Spleen (tissue), 11 donors: ENCODE measurements at regions not wholly inside any gene's neighbourhood (a gene's known extent, or its start where the extent isn't known, plus 50 kb on each side); places are given as distances from the start of the nearest gene placed in this dataset.

Experiments
- DNase-seq: peaks from one replicate; pipeline ENCODE4 v3.0.0-alpha.2; 2020
- H3K27ac ChIP-seq, 8 donors: fragments of 200-600 bp; sonication (generic) in 7 of 8; 1 replicate in 4 of 8; 2 replicates in 4 of 8; pipeline versions ENCODE4 v1.5.0 to v1.8.0; 2016 to 2021; ENCODE audit warnings: inconsistent platforms in 4 of 8, mild to moderate bottlenecking in 4 of 8, moderate library complexity in 1 of 8
- H3K27me3 ChIP-seq, 7 donors: fragments of 200-600 bp; sonication (generic) in 6 of 7; replicated peaks in 1 of 7; 1 replicate in 4 of 7; 2 replicates in 3 of 7; pipeline versions ENCODE4 v1.5.0 to v1.8.0; 2016 to 2021; ENCODE audit warnings: inconsistent platforms in 3 of 7, mild to moderate bottlenecking in 1 of 7
- H3K36me3 ChIP-seq, 6 donors: fragments of 200-600 bp; sonication (generic) in 5 of 6; 1 replicate in 4 of 6; 2 replicates in 2 of 6; pipeline versions ENCODE4 v1.5.0 to v1.8.0; 2016 to 2021; ENCODE audit warnings: inconsistent platforms in 2 of 6
- H3K4me1 ChIP-seq, 6 donors: fragments of 200-600 bp; sonication (generic) in 5 of 6; 1 replicate in 3 of 6; 2 replicates in 3 of 6; pipeline versions ENCODE4 v1.5.0 to v1.8.0; 2016 to 2021; ENCODE audit warnings: inconsistent platforms in 3 of 6
- H3K4me3 ChIP-seq, 8 donors: fragments of 200-600 bp; sonication (generic) in 7 of 8; 1 replicate in 4 of 8; 2 replicates in 4 of 8; pipeline versions ENCODE4 v1.5.0 to v1.8.0; 2016 to 2021; ENCODE audit warnings: inconsistent platforms in 4 of 8, mild to moderate bottlenecking in 4 of 8, moderate library complexity in 2 of 8
- H3K9me3 ChIP-seq, 8 donors: fragments of 200-600 bp; sonication (generic) in 7 of 8; 1 replicate in 4 of 8; 2 replicates in 4 of 8; pipeline versions ENCODE4 v1.5.0 to v1.8.0; 2016 to 2021; ENCODE audit warnings: inconsistent platforms in 4 of 8
- POLR2A ChIP-seq, 3 donors: fragments of 450-650 bp; IDR thresholded peaks; one replicate each; pipeline ENCODE4 v1.5.1; 2017; ENCODE audit warnings: antibody characterized with exemption in 3 of 3, mild to moderate bottlenecking in 1 of 3
- POLR2AphosphoS5 ChIP-seq, 3 donors: sonication (generic); formaldehyde crosslinking; IDR thresholded peaks; one replicate each; pipeline ENCODE4 v1.5.1; 2017; ENCODE audit warnings: antibody characterized with exemption in 3 of 3
- WGBS, 5 donors: extraction: QIAGEN DNeasy Blood & Tissue Kit in 3 of 5; methylation state at CpG; one replicate each; pipeline versions ENCODE4 v1.1.5 to v1.1.7; 2013 to 2018; 5-methylcytosine and 5-hydroxymethylcytosine counted together
- intact Hi-C: fragments of 100-400 bp; cut with DNase I; formaldehyde crosslinking; loops from one replicate; pipeline ENCODE4 v1.15.0; 2023; ENCODE audit warnings: low total_unique reads
- TF ChIP-seq, protein P1 (sequence below), 11 experiments: fragments of 200-600 bp in 7 of 11; fragments of 450-650 bp in 4 of 11; sonication (generic) in 4 of 11; IDR thresholded peaks in 8 of 11; conservative IDR thresholded peaks in 3 of 11; 1 replicate in 7 of 11; 2 replicates in 4 of 11; pipeline versions ENCODE4 v1.4.0 to v1.8.0; 2016 to 2021; ENCODE audit warnings: antibody characterized with exemption in 11 of 11, inconsistent platforms in 4 of 11, mild to moderate bottlenecking in 1 of 11
- donor health status: healthy with polysubstance abuse.
- donor health status: DM: no; HTN: no; CAD: no; lungs with moderate emphysema.
- donor health status: DM: no; HTN: no; CAD: no.
- donor health status: Bipolar disorder and iron deficiency.
- donor health status: healthy.
- donor health status: DM: no; HTN: no; CAD: no.
- donor health status: DM: yes; HTN: yes; CAD: no.

- Histone ChIP-seq H3K27me3 (no peaks in the 10 kb centered on the region), H3K9me3 (peaks cover 0 to 11% (median 3%) of the 10 kb centered on the region in 8 donors), H3K4me3 (no peak overlapping the region), H3K4me1 (no peaks in the 10 kb centered on the region), H3K36me3 (no peaks in the 10 kb centered on the region), H3K27ac (no peak overlapping the region)
- TF ChIP-seq POLR2AphosphoS5 (IDR thresholded peaks at IDR 0.05) (no peak), POLR2A (IDR thresholded peaks at IDR 0.05) (no peak)
- TF ChIP-seq, protein P1, sequence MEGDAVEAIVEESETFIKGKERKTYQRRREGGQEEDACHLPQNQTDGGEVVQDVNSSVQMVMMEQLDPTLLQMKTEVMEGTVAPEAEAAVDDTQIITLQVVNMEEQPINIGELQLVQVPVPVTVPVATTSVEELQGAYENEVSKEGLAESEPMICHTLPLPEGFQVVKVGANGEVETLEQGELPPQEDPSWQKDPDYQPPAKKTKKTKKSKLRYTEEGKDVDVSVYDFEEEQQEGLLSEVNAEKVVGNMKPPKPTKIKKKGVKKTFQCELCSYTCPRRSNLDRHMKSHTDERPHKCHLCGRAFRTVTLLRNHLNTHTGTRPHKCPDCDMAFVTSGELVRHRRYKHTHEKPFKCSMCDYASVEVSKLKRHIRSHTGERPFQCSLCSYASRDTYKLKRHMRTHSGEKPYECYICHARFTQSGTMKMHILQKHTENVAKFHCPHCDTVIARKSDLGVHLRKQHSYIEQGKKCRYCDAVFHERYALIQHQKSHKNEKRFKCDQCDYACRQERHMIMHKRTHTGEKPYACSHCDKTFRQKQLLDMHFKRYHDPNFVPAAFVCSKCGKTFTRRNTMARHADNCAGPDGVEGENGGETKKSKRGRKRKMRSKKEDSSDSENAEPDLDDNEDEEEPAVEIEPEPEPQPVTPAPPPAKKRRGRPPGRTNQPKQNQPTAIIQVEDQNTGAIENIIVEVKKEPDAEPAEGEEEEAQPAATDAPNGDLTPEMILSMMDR (IDR thresholded peaks at IDR 0.05 in 8 of 11, conservative IDR thresholded peaks at IDR 0.05 in 3 of 11): no peak
- 71 to 82% (median 77%) methylated on average over 9 of the region's 9 CpGs for WGBS, 5 donors
- intact Hi-C loops: no loop called here
- no peak for DNase-seq
These were observed 57.5 kb upstream of the SP4 start for GRCh38 chr7:21370283-21370982.

- no peak overlapping the region for H3K4me3 ChIP-seq
- no peak overlapping the region for H3K27ac ChIP-seq
- DNase-seq: no peak
- intact Hi-C loops: no loop called here
- WGBS, 5 donors: 71 to 82% (median 72%) methylated on average over 2 of the region's 2 CpGs
- H3K27me3 ChIP-seq: no peaks in the 10 kb centered on the region
- no peaks in the 10 kb centered on the region for H3K4me1 ChIP-seq
- peaks cover 0 to 13% (median 4%) of the 10 kb centered on the region in 8 donors for H3K9me3 ChIP-seq
- TF ChIP-seq POLR2A (IDR thresholded peaks at IDR 0.05) (no peak), POLR2AphosphoS5 (IDR thresholded peaks at IDR 0.05) (no peak)
- TF ChIP-seq, protein P1 (IDR thresholded peaks at IDR 0.05 in 8 of 11, conservative IDR thresholded peaks at IDR 0.05 in 3 of 11): no peak
- H3K36me3 ChIP-seq: no peaks in the 10 kb centered on the region
These were observed 56.5 kb upstream of the SP4 start for GRCh38 chr7:21371360-21371759.

DNA sequence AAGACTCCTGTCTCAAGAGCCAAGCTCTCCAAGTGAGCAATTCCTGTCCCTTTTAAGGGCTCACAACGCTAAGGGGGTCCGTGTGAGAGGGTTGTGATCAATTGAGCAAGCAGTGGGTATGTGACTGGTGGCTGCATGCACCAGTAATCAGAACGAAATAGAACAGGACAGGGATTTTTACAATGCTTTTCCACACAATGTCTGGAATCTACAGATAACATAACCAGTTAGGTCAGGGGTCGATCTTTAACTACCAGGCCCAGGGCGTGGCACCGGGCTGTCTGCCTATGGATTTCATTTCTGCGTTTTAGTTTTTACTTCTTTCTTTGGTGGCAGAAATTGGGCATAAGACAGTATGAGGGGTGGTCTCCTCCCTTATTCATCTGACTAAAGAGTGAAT lies 54.9 kb upstream of the SP4 start:
- Histone ChIP-seq H3K9me3 (peaks cover 3 to 28% (median 19%) of the 10 kb centered on the region in 8 donors), H3K27ac (no peak overlapping the region), H3K27me3 (no peaks in the 10 kb centered on the region), H3K4me1 (no peaks in the 10 kb centered on the region), H3K4me3 (no peak overlapping the region), H3K36me3 (no peaks in the 10 kb centered on the region)
- intact Hi-C loops: no loop called here
- WGBS, 5 donors: 89 to 94% (median 93%) methylated on average over 7 of the region's 7 CpGs
- TF ChIP-seq, protein P1 (IDR thresholded peaks at IDR 0.05 in 8 of 11, conservative IDR thresholded peaks at IDR 0.05 in 3 of 11): no peak
- TF ChIP-seq POLR2AphosphoS5 (IDR thresholded peaks at IDR 0.05) (no peak), POLR2A (IDR thresholded peaks at IDR 0.05) (no peak)
- no peak for DNase-seq

DNA sequence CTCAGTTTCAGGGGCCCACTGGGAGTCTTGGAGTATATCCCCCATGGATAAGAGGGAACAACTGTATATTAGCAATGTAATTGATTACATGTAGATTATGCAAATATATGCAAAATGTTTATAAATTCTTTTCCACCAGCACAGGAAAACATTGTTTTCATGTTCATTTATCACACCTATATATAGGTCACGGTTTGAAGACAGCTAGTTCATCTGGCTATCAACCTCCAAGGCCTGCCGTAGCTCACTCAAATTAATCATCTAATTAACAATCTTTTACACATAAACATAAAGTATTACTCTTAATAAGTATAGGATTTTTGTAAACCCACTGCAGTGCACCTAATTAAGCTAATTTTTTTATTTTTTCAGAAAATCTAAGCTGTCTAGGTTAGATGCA lies 53.7 kb upstream of the SP4 start:
- H3K9me3 ChIP-seq: peaks cover 3 to 33% (median 23%) of the 10 kb centered on the region in 8 donors
- no peaks in the 10 kb centered on the region for H3K4me1 ChIP-seq
- H3K36me3 ChIP-seq: no peaks in the 10 kb centered on the region
- 79 to 92% (median 86%) methylated on average over 2 of the region's 2 CpGs for WGBS, 5 donors
- no peak overlapping the region for H3K27ac ChIP-seq
- H3K27me3 ChIP-seq: no peaks in the 10 kb centered on the region
- intact Hi-C loops: no loop called here
- H3K4me3 ChIP-seq: no peak overlapping the region
- TF ChIP-seq POLR2A (IDR thresholded peaks at IDR 0.05): no peak
- TF ChIP-seq, protein P1 (IDR thresholded peaks at IDR 0.05 in 8 of 11, conservative IDR thresholded peaks at IDR 0.05 in 3 of 11): no peak
- DNase-seq: no peak
